GM12891 (cell line): ENCODE measurements at regions not wholly inside any gene's neighbourhood (a gene's known extent, or its start where the extent isn't known, plus 50 kb on each side); places are given as distances from the start of the nearest gene placed in this dataset.

Experiments
- PAX5 ChIP-seq: IDR thresholded peaks from 2 replicates; pipeline ENCODE4 v1.6.1; 2011; ENCODE audit warnings: low read length, moderate library complexity, mild to moderate bottlenecking; ENCODE audit not compliant: insufficient read depth, severe bottlenecking
- POLR2A ChIP-seq: IDR thresholded peaks from 2 replicates; pipeline ENCODE4 v1.6.1; 2011; ENCODE audit warnings: low read depth, low read length, control low read depth
- POLR2AphosphoS5 ChIP-seq: IDR thresholded peaks from 2 replicates; pipeline ENCODE4 v1.6.1; 2011; ENCODE audit warnings: low read depth, low read length, control low read depth
- POU2F2 ChIP-seq: IDR thresholded peaks from 2 replicates; pipeline ENCODE4 v1.6.1; 2011; ENCODE audit warnings: low read depth, mild to moderate bottlenecking, control low read depth, low read length, moderate library complexity
- SPI1 ChIP-seq: IDR thresholded peaks from 2 replicates; pipeline ENCODE4 v1.6.1; 2011; ENCODE audit warnings: low read depth, low read length, control low read depth

DNA sequence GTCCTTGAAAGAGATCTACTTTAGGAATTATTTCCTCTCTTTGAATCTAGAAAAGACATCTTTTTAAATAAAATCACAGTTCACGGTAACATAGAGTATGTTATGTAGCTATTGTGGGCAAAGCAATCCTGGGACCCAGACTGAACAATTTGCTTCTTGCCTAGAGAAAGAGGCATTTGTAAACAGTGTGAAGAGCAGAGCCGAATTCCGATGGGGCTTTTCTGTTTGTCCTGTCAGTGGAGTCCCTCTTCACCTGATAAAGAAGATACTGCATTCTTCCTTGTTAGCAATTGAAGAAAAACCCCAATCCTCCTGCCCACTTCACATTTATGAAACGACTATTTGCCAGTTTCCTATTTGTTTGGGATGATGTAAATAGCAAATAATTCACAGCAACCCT is 462.9 kb downstream of the WDR72 start:
- TF ChIP-seq POLR2A, result no peak
- no peak for TF ChIP-seq POLR2AphosphoS5
- no peak for TF ChIP-seq SPI1
- TF ChIP-seq POU2F2, result no peak
- no peak for TF ChIP-seq PAX5
